ENCODE measurements at regions not wholly inside any gene's neighbourhood (a gene's known extent, or its start where the extent isn't known, plus 50 kb on each side); places are given as distances from the start of the nearest gene placed in this dataset.

DNA sequence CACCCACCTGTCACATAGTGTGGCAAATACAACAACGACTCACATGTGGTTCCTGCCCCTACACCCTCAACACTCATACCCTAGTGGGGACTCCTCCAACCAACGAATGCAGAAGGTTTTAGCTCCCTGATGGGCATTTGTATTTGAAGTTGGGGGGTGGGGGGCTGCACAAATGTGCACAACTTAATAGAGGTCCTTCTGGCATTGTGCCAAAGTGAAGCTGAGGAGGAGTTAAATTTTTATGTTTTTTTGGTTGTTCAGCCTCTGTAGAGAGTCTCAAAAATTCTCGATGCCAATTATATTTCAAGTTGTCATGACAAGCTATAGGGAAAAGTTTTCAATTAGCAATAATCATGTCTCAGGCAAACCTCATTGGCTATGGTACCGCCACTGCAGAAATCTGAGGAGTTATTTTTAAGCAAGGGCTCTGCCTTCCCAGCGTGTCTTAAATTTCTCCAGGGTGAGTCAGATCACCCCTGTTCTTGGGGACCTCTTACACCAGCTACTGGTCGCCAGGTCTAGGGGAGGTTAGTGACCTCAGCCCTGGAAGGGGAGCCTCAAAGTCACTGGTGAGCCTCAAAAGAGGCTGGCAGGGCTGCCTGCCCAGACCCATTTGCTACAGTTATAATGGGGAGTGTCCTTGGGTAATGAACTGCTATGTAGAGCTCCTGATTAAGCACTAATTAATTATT, 102.7 kb upstream of the TAF1B start:
- no peak for TF ChIP-seq CTCF (IDR thresholded peaks at IDR 0.05)
- no peak for TF ChIP-seq POLR2A (IDR thresholded peaks at IDR 0.05)

Data from right lobe of liver (tissue), 4 donors.